Ishikawa (cell line): ENCODE measurements at regions not wholly inside any gene's neighbourhood (a gene's known extent, or its start where the extent isn't known, plus 50 kb on each side); places are given as distances from the start of the nearest gene placed in this dataset.

Experiments
- CEBPB ChIP-seq: IDR thresholded peaks from 2 replicates; pipeline ENCODE4 v1.6.1; 2012
- MAX ChIP-seq: IDR thresholded peaks from 2 replicates; pipeline ENCODE4 v1.6.1; 2012
- RAD21 ChIP-seq: IDR thresholded peaks from 2 replicates; pipeline ENCODE4 v1.6.1; 2012; ENCODE audit warnings: low read depth
- TF ChIP-seq, protein P1 (sequence below): IDR thresholded peaks from 2 replicates; pipeline ENCODE4 v1.6.1; 2012; ENCODE audit warnings: low read depth, mild to moderate bottlenecking

GRCh38 chr12:7555752-7556151 is 52.2 kb upstream of the CD163 start:
- TF ChIP-seq MAX: no peak
- no peak for TF ChIP-seq RAD21
- TF ChIP-seq CEBPB: no peak
- TF ChIP-seq, protein P1, sequence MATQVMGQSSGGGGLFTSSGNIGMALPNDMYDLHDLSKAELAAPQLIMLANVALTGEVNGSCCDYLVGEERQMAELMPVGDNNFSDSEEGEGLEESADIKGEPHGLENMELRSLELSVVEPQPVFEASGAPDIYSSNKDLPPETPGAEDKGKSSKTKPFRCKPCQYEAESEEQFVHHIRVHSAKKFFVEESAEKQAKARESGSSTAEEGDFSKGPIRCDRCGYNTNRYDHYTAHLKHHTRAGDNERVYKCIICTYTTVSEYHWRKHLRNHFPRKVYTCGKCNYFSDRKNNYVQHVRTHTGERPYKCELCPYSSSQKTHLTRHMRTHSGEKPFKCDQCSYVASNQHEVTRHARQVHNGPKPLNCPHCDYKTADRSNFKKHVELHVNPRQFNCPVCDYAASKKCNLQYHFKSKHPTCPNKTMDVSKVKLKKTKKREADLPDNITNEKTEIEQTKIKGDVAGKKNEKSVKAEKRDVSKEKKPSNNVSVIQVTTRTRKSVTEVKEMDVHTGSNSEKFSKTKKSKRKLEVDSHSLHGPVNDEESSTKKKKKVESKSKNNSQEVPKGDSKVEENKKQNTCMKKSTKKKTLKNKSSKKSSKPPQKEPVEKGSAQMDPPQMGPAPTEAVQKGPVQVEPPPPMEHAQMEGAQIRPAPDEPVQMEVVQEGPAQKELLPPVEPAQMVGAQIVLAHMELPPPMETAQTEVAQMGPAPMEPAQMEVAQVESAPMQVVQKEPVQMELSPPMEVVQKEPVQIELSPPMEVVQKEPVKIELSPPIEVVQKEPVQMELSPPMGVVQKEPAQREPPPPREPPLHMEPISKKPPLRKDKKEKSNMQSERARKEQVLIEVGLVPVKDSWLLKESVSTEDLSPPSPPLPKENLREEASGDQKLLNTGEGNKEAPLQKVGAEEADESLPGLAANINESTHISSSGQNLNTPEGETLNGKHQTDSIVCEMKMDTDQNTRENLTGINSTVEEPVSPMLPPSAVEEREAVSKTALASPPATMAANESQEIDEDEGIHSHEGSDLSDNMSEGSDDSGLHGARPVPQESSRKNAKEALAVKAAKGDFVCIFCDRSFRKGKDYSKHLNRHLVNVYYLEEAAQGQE: no peak
